A549 (cell line): ENCODE measurements at regions not wholly inside any gene's neighbourhood (a gene's known extent, or its start where the extent isn't known, plus 50 kb on each side); places are given as distances from the start of the nearest gene placed in this dataset.

Experiments used
- ESRRA ChIP-seq: fragments of 150-350 bp; IDR thresholded peaks from 2 replicates; pipeline ENCODE4 v1.6.1; 2014; ENCODE audit warnings: mild to moderate bottlenecking, low read length, borderline replicate concordance
- TF ChIP-seq, protein P1 (sequence below): fragments of 200-600 bp; sonication (generic); IDR thresholded peaks from 2 replicates; pipeline ENCODE4 v1.6.1; 2016; ENCODE audit warnings: antibody characterized with exemption, mild to moderate bottlenecking, moderate library complexity
- TF ChIP-seq, protein P2 (sequence below): fragments of >200 bp; sonication (Bioruptor Twin); formaldehyde crosslinking; IDR thresholded peaks from 3 replicates; pipeline ENCODE4 v1.5.1; 2016

DNA sequence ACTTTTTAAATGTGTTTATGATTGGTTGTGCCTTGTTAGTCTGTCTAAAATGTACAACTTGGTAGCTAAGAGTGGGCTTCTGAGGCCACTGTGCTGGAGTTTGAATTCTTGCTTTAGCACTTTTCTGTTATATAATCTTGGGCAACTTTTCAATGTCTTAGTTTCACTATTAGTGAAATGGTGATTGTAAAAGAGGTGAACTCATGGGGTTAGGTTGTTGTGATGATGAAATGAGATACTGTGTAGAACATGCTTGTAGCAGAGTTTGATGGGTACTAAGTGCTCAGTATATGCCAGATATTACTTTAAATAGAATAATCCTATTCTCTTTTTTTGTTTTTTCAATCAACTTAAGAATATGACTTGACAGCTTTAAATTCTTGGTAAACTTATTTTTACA, 624.7 kb downstream of the CD109 start:
- no peak for TF ChIP-seq ESRRA
- TF ChIP-seq, protein P1, sequence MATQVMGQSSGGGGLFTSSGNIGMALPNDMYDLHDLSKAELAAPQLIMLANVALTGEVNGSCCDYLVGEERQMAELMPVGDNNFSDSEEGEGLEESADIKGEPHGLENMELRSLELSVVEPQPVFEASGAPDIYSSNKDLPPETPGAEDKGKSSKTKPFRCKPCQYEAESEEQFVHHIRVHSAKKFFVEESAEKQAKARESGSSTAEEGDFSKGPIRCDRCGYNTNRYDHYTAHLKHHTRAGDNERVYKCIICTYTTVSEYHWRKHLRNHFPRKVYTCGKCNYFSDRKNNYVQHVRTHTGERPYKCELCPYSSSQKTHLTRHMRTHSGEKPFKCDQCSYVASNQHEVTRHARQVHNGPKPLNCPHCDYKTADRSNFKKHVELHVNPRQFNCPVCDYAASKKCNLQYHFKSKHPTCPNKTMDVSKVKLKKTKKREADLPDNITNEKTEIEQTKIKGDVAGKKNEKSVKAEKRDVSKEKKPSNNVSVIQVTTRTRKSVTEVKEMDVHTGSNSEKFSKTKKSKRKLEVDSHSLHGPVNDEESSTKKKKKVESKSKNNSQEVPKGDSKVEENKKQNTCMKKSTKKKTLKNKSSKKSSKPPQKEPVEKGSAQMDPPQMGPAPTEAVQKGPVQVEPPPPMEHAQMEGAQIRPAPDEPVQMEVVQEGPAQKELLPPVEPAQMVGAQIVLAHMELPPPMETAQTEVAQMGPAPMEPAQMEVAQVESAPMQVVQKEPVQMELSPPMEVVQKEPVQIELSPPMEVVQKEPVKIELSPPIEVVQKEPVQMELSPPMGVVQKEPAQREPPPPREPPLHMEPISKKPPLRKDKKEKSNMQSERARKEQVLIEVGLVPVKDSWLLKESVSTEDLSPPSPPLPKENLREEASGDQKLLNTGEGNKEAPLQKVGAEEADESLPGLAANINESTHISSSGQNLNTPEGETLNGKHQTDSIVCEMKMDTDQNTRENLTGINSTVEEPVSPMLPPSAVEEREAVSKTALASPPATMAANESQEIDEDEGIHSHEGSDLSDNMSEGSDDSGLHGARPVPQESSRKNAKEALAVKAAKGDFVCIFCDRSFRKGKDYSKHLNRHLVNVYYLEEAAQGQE = no peak
- TF ChIP-seq, protein P2, sequence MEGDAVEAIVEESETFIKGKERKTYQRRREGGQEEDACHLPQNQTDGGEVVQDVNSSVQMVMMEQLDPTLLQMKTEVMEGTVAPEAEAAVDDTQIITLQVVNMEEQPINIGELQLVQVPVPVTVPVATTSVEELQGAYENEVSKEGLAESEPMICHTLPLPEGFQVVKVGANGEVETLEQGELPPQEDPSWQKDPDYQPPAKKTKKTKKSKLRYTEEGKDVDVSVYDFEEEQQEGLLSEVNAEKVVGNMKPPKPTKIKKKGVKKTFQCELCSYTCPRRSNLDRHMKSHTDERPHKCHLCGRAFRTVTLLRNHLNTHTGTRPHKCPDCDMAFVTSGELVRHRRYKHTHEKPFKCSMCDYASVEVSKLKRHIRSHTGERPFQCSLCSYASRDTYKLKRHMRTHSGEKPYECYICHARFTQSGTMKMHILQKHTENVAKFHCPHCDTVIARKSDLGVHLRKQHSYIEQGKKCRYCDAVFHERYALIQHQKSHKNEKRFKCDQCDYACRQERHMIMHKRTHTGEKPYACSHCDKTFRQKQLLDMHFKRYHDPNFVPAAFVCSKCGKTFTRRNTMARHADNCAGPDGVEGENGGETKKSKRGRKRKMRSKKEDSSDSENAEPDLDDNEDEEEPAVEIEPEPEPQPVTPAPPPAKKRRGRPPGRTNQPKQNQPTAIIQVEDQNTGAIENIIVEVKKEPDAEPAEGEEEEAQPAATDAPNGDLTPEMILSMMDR = no peak
